HG02763 (cell line): ENCODE measurements at regions not wholly inside any gene's neighbourhood (a gene's known extent, or its start where the extent isn't known, plus 50 kb on each side); places are given as distances from the start of the nearest gene placed in this dataset.

ENCODE experiments used
- ATAC-seq: cut with Tn5 transposase; IDR thresholded peaks from one replicate; pipeline ENCODE4 v1.9.1; 2021; ENCODE audit warnings: mild to moderate bottlenecking, moderate library complexity; ENCODE audit not compliant: unreplicated experiment

GRCh38 chr4:155564880-155565279, 101.8 kb upstream of the GUCY1A1 start:
- no peak for ATAC-seq

GRCh38 chr4:155564086-155564485, 102.6 kb upstream of the GUCY1A1 start:
- no peak for ATAC-seq

- no peak for ATAC-seq
These were observed 106.7 kb upstream of the GUCY1A1 start for GRCh38 chr4:155559915-155560314.

- no peak for ATAC-seq
These were observed 114.5 kb upstream of the GUCY1A1 start for GRCh38 chr4:155552180-155552579.

- ATAC-seq = no peak
These were observed 118.5 kb upstream of the GUCY1A1 start for GRCh38 chr4:155548173-155548572.

- ATAC-seq = no peak
These were observed 120.2 kb upstream of the GUCY1A1 start for GRCh38 chr4:155546451-155546850.

- no peak for ATAC-seq
These were observed 121.2 kb upstream of the GUCY1A1 start for GRCh38 chr4:155545456-155545855.

GRCh38 chr4:155544547-155544946, 122.1 kb upstream of the GUCY1A1 start:
- ATAC-seq = no peak

- no peak for ATAC-seq
These were observed 123.4 kb upstream of the GUCY1A1 start for GRCh38 chr4:155543126-155543765.

- ATAC-seq = no peak
These were observed 124.2 kb upstream of the GUCY1A1 start for GRCh38 chr4:155542415-155542814.

GRCh38 chr4:155541716-155542115, 124.9 kb upstream of the GUCY1A1 start:
- ATAC-seq = no peak

- no peak for ATAC-seq
These were observed 126.0 kb upstream of the GUCY1A1 start for GRCh38 chr4:155540698-155541097.

- ATAC-seq = no peak
These were observed 126.9 kb upstream of the GUCY1A1 start for GRCh38 chr4:155539746-155540145.

GRCh38 chr4:155535802-155536454, 130.7 kb upstream of the GUCY1A1 start:
- no peak for ATAC-seq

GRCh38 chr4:155532373-155533085, 134.1 kb upstream of the GUCY1A1 start:
- ATAC-seq = no peak

- no peak for ATAC-seq
These were observed 135.8 kb upstream of the GUCY1A1 start for GRCh38 chr4:155530857-155531256.

GRCh38 chr4:155530290-155530689, 136.4 kb upstream of the GUCY1A1 start:
- ATAC-seq = no peak

- ATAC-seq = no peak
These were observed 136.9 kb upstream of the GUCY1A1 start for GRCh38 chr4:155529716-155530115.

GRCh38 chr4:155529272-155529671, 137.4 kb upstream of the GUCY1A1 start:
- no peak for ATAC-seq

GRCh38 chr4:155526452-155527169, 140.0 kb upstream of the GUCY1A1 start:
- no peak for ATAC-seq

- ATAC-seq = no peak
These were observed 141.7 kb upstream of the GUCY1A1 start for GRCh38 chr4:155524926-155525455.
